H1 (cell line): ENCODE measurements at regions not wholly inside any gene's neighbourhood (a gene's known extent, or its start where the extent isn't known, plus 50 kb on each side); places are given as distances from the start of the nearest gene placed in this dataset.
"Not testable (repeated sequence)": the region's sequence is repeated elsewhere in the genome, so short reads cannot be mapped to it uniquely, and the experiment has no call there.

Experiments
- CEBPB ChIP-seq: IDR thresholded peaks from 2 replicates; pipeline ENCODE4 v1.6.1; 2012; ENCODE audit warnings: low read depth, low read length
- CHD7 ChIP-seq: fragments of 300-600 bp; sonication (generic); IDR thresholded peaks from 2 replicates; pipeline ENCODE4 v1.7.1; 2012; ENCODE audit warnings: low read length, moderate library complexity, mild to moderate bottlenecking, inconsistent platforms; ENCODE audit not compliant: insufficient replicate concordance
- CTCF ChIP-seq, 3 experiments: IDR thresholded peaks; 1 replicate in 2 of 3; 2 replicates in 1 of 3; pipeline versions ENCODE4 v1.5.1 to v1.6.1; 2011; ENCODE audit warnings: low read length in 3 of 3, mild to moderate bottlenecking in 3 of 3, inconsistent platforms in 2 of 3, low read depth in 1 of 3, moderate library complexity in 1 of 3; ENCODE audit not compliant: insufficient read depth in 1 of 3; ENCODE audit errors: control extremely low read depth in 1 of 3
- POLR2A ChIP-seq, 2 experiments: IDR thresholded peaks; 1 replicate in 1 of 2; 2 replicates in 1 of 2; pipeline ENCODE4 v1.6.1; 2011; ENCODE audit warnings: low read depth in 2 of 2, low read length in 2 of 2, mild to moderate bottlenecking in 2 of 2; ENCODE audit errors: control extremely low read depth in 1 of 2
- RFX5 ChIP-seq: IDR thresholded peaks from 2 replicates; pipeline ENCODE4 v1.6.1; 2011; ENCODE audit warnings: low read depth, low read length, improper control_type of control experiment, borderline replicate concordance
- TAF1 ChIP-seq: IDR thresholded peaks from 2 replicates; pipeline ENCODE4 v1.6.1; 2011; ENCODE audit warnings: mild to moderate bottlenecking, low read depth, low read length
- TBP ChIP-seq: IDR thresholded peaks from 2 replicates; pipeline ENCODE4 v1.6.1; 2011; ENCODE audit warnings: low read depth, low read length, improper control_type of control experiment
- YY1 ChIP-seq: IDR thresholded peaks from 2 replicates; pipeline ENCODE4 v1.6.1; 2011; ENCODE audit warnings: low read depth, mild to moderate bottlenecking, low read length

- TF ChIP-seq CTCF (IDR thresholded peaks at IDR 0.05; ENCODE audit: control extremely low read depth in 1 of 3, insufficient read depth in 1 of 3, low read depth in 1 of 3, low read length in 3 of 3); POLR2A (IDR thresholded peaks at IDR 0.05; ENCODE audit: control extremely low read depth in 1 of 2, low read depth in 2 of 2, low read length in 2 of 2); CEBPB; RFX5; TAF1; YY1; CHD7; TBP: not testable (repeated sequence)
Observed at GRCh38 chrX:66794514-66794913, 155.6 kb upstream of the EDA2R start.
